ENCODE measurements at regions not wholly inside any gene's neighbourhood (a gene's known extent, or its start where the extent isn't known, plus 50 kb on each side); places are given as distances from the start of the nearest gene placed in this dataset.
"Not testable (repeated sequence)": the region's sequence is repeated elsewhere in the genome, so short reads cannot be mapped to it uniquely, and the experiment has no call there.

DNA sequence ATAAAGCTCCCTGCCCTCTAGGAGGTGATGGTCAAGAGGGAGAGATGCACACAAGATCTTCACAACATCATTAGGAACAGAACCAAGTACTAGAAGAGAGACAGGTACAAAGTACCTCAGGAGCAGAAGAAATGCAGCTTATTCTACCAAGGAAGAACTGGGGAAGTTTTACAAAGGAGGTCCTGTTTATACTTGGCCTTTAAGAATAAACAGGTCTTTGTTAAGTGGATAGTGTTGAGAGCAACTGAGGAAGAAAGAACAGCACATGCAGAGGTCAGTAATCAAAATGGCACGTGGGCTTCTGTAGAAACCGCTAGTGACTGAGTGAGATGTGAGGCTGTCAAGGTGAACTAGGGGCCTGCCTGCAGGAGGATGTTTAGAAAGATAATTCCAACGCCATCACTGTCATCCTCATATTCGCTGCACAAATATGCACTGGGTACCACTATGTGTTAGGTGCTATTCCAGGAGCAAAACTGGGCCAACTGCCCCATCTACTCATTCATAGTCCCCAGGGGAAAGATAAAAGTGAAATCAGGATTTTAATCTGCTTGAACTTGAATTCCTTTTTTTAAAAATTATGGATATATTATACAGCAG is 61.1 kb downstream of the ID4 start:
- H3K9me3 ChIP-seq (ENCODE audit: insufficient read depth, low read depth, low read length): no peaks in the 10 kb centered on the region
- H3K36me3 ChIP-seq (ENCODE audit: insufficient read depth, low read length): no peaks in the 10 kb centered on the region
- no peaks in the 10 kb centered on the region for H3K79me2 ChIP-seq (ENCODE audit: insufficient read depth, low read length)
- no peak for TF ChIP-seq EZH2phosphoT487 (IDR thresholded peaks at IDR 0.05; ENCODE audit: borderline replicate concordance)
- TF ChIP-seq, protein P1, sequence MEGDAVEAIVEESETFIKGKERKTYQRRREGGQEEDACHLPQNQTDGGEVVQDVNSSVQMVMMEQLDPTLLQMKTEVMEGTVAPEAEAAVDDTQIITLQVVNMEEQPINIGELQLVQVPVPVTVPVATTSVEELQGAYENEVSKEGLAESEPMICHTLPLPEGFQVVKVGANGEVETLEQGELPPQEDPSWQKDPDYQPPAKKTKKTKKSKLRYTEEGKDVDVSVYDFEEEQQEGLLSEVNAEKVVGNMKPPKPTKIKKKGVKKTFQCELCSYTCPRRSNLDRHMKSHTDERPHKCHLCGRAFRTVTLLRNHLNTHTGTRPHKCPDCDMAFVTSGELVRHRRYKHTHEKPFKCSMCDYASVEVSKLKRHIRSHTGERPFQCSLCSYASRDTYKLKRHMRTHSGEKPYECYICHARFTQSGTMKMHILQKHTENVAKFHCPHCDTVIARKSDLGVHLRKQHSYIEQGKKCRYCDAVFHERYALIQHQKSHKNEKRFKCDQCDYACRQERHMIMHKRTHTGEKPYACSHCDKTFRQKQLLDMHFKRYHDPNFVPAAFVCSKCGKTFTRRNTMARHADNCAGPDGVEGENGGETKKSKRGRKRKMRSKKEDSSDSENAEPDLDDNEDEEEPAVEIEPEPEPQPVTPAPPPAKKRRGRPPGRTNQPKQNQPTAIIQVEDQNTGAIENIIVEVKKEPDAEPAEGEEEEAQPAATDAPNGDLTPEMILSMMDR (conservative IDR thresholded peaks at IDR 0.05; ENCODE audit: low read length): no peak
- no peak overlapping the region for H2AFZ ChIP-seq (ENCODE audit: low read length)
- no peaks in the 10 kb centered on the region for H3K9me2 ChIP-seq (replicated peaks; ENCODE audit: low read depth, low read length)
- H3K4me1 ChIP-seq (ENCODE audit: insufficient read depth, low read length, poor library complexity, severe bottlenecking): no peaks in the 10 kb centered on the region
- H3K9ac ChIP-seq (ENCODE audit: low read depth, low read length, poor library complexity, severe bottlenecking): no peak overlapping the region
- no peaks in the 10 kb centered on the region for H3K27me3 ChIP-seq (ENCODE audit: insufficient read depth, low read length, poor library complexity, severe bottlenecking)
- no peaks in the 10 kb centered on the region for H3F3A ChIP-seq (ENCODE audit: low read depth)
- H3K4me3 ChIP-seq (ENCODE audit: low read length, poor library complexity, severe bottlenecking): no peak overlapping the region
- H4K20me1 ChIP-seq (ENCODE audit: insufficient read depth, low read length, poor library complexity, severe bottlenecking): no peaks in the 10 kb centered on the region
- H3K4me2 ChIP-seq (ENCODE audit: low read depth, low read length, poor library complexity, severe bottlenecking): no peak overlapping the region

DNA sequence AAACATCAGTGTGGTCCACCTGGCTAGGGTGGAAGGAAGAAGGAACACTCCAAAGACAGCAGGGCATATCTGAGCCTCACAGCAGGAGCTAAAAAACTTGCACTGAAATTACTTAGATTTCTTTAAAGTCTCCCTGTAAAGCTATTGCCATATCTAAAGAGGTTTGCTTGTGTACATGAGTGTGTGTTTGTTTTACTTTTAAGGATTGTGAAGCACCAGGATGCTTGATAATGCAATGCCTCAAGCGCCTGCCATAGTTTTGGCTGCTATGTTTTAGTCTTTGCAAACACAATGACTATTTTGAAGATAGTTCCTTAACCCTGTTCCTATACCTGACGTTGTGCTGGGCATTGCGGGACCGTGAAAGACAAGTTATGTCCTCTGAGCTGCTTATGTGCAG is 65.0 kb downstream of the ID4 start:
- TF ChIP-seq, protein P1 (conservative IDR thresholded peaks at IDR 0.05; ENCODE audit: low read length): no peak
- no peak for TF ChIP-seq EZH2phosphoT487 (IDR thresholded peaks at IDR 0.05; ENCODE audit: borderline replicate concordance)
- Histone ChIP-seq H3K4me2 (ENCODE audit: low read depth, low read length, poor library complexity, severe bottlenecking) (no peak overlapping the region), H3K36me3 (ENCODE audit: insufficient read depth, low read length) (no peaks in the 10 kb centered on the region), H3K79me2 (ENCODE audit: insufficient read depth, low read length) (no peaks in the 10 kb centered on the region), H3K4me3 (ENCODE audit: low read length, poor library complexity, severe bottlenecking) (no peak overlapping the region), H3K27me3 (ENCODE audit: insufficient read depth, low read length, poor library complexity, severe bottlenecking) (no peaks in the 10 kb centered on the region), H3K9ac (ENCODE audit: low read depth, low read length, poor library complexity, severe bottlenecking) (no peak overlapping the region), H3K9me2 (replicated peaks; ENCODE audit: low read depth, low read length) (no peaks in the 10 kb centered on the region), H3F3A (ENCODE audit: low read depth) (no peaks in the 10 kb centered on the region), H3K9me3 (ENCODE audit: insufficient read depth, low read depth, low read length) (no peaks in the 10 kb centered on the region), H2AFZ (ENCODE audit: low read length) (no peak overlapping the region), H3K4me1 (ENCODE audit: insufficient read depth, low read length, poor library complexity, severe bottlenecking) (no peaks in the 10 kb centered on the region), H4K20me1 (ENCODE audit: insufficient read depth, low read length, poor library complexity, severe bottlenecking) (no peaks in the 10 kb centered on the region)

DNA sequence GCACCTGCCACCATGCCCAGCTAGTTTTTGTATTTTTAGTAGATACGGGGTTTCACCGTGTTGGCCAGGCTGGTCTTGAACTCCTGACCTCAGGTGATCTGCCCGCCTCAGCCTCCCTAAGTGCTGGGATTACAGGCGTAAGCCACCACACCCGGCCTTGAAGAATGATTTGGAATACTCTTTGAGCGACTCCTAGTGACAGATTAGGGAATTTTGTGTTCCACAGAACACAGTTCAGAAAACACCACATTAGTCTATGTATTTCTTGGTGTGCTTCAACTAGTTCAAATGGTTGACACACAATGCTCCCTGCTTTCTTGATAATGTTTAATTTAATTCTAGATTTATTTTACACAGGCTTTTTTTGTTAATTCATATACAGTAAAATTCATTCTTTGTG is 67.2 kb downstream of the ID4 start:
- not testable (repeated sequence) for H2AFZ ChIP-seq (ENCODE audit: low read length)

DNA sequence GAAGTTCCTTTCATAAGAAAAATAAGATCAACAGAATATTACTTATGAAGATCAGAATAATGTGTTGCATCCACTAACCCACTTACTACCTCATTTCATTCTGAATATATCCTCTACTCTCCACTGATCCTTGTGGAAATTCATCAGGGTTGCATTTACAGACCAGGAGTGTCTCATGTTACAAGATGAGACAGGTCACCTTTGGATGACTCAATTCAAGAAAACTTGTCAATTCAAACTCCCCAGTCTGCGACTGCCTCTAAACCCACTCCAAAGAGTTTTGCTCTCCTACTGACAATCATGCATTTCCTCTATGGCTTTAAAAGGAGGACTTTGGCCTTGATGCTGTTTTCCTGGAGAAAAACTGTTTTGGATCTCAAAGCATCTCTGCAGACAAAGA is 68.4 kb downstream of the ID4 start:
- Histone ChIP-seq H3F3A (ENCODE audit: low read depth) (no peaks in the 10 kb centered on the region), H3K4me2 (ENCODE audit: low read depth, low read length, poor library complexity, severe bottlenecking) (no peak overlapping the region), H3K79me2 (ENCODE audit: insufficient read depth, low read length) (no peaks in the 10 kb centered on the region), H3K9me2 (replicated peaks; ENCODE audit: low read depth, low read length) (no peaks in the 10 kb centered on the region), H3K4me3 (ENCODE audit: low read length, poor library complexity, severe bottlenecking) (no peak overlapping the region), H2AFZ (ENCODE audit: low read length) (no peak overlapping the region), H3K9ac (ENCODE audit: low read depth, low read length, poor library complexity, severe bottlenecking) (no peak overlapping the region), H4K20me1 (ENCODE audit: insufficient read depth, low read length, poor library complexity, severe bottlenecking) (no peaks in the 10 kb centered on the region), H3K27me3 (ENCODE audit: insufficient read depth, low read length, poor library complexity, severe bottlenecking) (no peaks in the 10 kb centered on the region), H3K36me3 (ENCODE audit: insufficient read depth, low read length) (no peaks in the 10 kb centered on the region), H3K4me1 (ENCODE audit: insufficient read depth, low read length, poor library complexity, severe bottlenecking) (no peaks in the 10 kb centered on the region), H3K9me3 (ENCODE audit: insufficient read depth, low read depth, low read length) (no peaks in the 10 kb centered on the region)
- TF ChIP-seq, protein P1 (conservative IDR thresholded peaks at IDR 0.05; ENCODE audit: low read length): no peak
- no peak for TF ChIP-seq EZH2phosphoT487 (IDR thresholded peaks at IDR 0.05; ENCODE audit: borderline replicate concordance)

More for the DNA sequence above, 67.2 kb downstream of the ID4 start:
- not testable (repeated sequence) for H3K4me1 ChIP-seq (ENCODE audit: insufficient read depth, low read length, poor library complexity, severe bottlenecking); H3K79me2 ChIP-seq (ENCODE audit: insufficient read depth, low read length); H3K9me3 ChIP-seq (ENCODE audit: insufficient read depth, low read depth, low read length); H3K36me3 ChIP-seq (ENCODE audit: insufficient read depth, low read length); H3K4me2 ChIP-seq (ENCODE audit: low read depth, low read length, poor library complexity, severe bottlenecking); H3K9ac ChIP-seq (ENCODE audit: low read depth, low read length, poor library complexity, severe bottlenecking); H3K9me2 ChIP-seq (replicated peaks; ENCODE audit: low read depth, low read length); H4K20me1 ChIP-seq (ENCODE audit: insufficient read depth, low read length, poor library complexity, severe bottlenecking); H3K27me3 ChIP-seq (ENCODE audit: insufficient read depth, low read length, poor library complexity, severe bottlenecking); H3F3A ChIP-seq (ENCODE audit: low read depth); H3K4me3 ChIP-seq (ENCODE audit: low read length, poor library complexity, severe bottlenecking)
